ENCODE measurements at regions not wholly inside any gene's neighbourhood (a gene's known extent, or its start where the extent isn't known, plus 50 kb on each side); places are given as distances from the start of the nearest gene placed in this dataset.

GRCh38 chr12:11569716-11570115 lies 79.8 kb upstream of the ETV6 start:
- DNase-seq (ENCODE audit: insufficient read length, low spot score, missing footprints) = no peak
- no peaks in the 10 kb centered on the region for H3K9me3 ChIP-seq (ENCODE audit: low read depth, low read length)
- no peak for TF ChIP-seq CTCF (IDR thresholded peaks at IDR 0.05; ENCODE audit: extremely low read depth, low read depth, low read length)
- H3K27ac ChIP-seq (ENCODE audit: low read depth, low read length) = no peak overlapping the region
- H3K4me2 ChIP-seq (ENCODE audit: insufficient read depth, low read length) = no peak overlapping the region
- H3K79me2 ChIP-seq (ENCODE audit: insufficient read depth, low read length) = no peaks in the 10 kb centered on the region
- peaks cover 6% of the 10 kb centered on the region for H3K27me3 ChIP-seq (ENCODE audit: insufficient read depth, low read length)
- H4K20me1 ChIP-seq (ENCODE audit: insufficient read depth, low read length) = no peaks in the 10 kb centered on the region
- H3K4me1 ChIP-seq (ENCODE audit: insufficient read depth, low read length) = no peaks in the 10 kb centered on the region
- no peaks in the 10 kb centered on the region for H3K36me3 ChIP-seq (ENCODE audit: insufficient read depth, low read length)
- H2AFZ ChIP-seq (ENCODE audit: low read length) = no peak overlapping the region
- H3K4me3 ChIP-seq (ENCODE audit: insufficient read depth, low read length) = no peak overlapping the region

GRCh38 chr12:11573880-11574279 lies 75.6 kb upstream of the ETV6 start:
- Histone ChIP-seq H3K27me3 (ENCODE audit: insufficient read depth, low read length) (peaks cover 6% of the 10 kb centered on the region), H2AFZ (ENCODE audit: low read length) (no peak overlapping the region), H3K4me2 (ENCODE audit: insufficient read depth, low read length) (no peak overlapping the region), H3K9me3 (ENCODE audit: low read depth, low read length) (no peaks in the 10 kb centered on the region), H3K27ac (ENCODE audit: low read depth, low read length) (no peak overlapping the region), H4K20me1 (ENCODE audit: insufficient read depth, low read length) (no peaks in the 10 kb centered on the region), H3K4me1 (ENCODE audit: insufficient read depth, low read length) (peaks cover 7% of the 10 kb centered on the region), H3K79me2 (ENCODE audit: insufficient read depth, low read length) (no peaks in the 10 kb centered on the region), H3K36me3 (ENCODE audit: insufficient read depth, low read length) (no peaks in the 10 kb centered on the region), H3K4me3 (ENCODE audit: insufficient read depth, low read length) (no peak overlapping the region)
- DNase-seq (ENCODE audit: insufficient read length, low spot score, missing footprints) = no peak
- no peak for TF ChIP-seq CTCF (IDR thresholded peaks at IDR 0.05; ENCODE audit: extremely low read depth, low read depth, low read length)

GRCh38 chr12:11576104-11576503 lies 73.4 kb upstream of the ETV6 start:
- no peak for DNase-seq (ENCODE audit: insufficient read length, low spot score, missing footprints)
- Histone ChIP-seq H3K27ac (ENCODE audit: low read depth, low read length) (no peak overlapping the region), H3K79me2 (ENCODE audit: insufficient read depth, low read length) (no peaks in the 10 kb centered on the region), H3K9me3 (ENCODE audit: low read depth, low read length) (no peaks in the 10 kb centered on the region), H2AFZ (ENCODE audit: low read length) (no peak overlapping the region), H3K27me3 (ENCODE audit: insufficient read depth, low read length) (no peaks in the 10 kb centered on the region), H3K4me1 (ENCODE audit: insufficient read depth, low read length) (peaks cover 24% of the 10 kb centered on the region), H3K36me3 (ENCODE audit: insufficient read depth, low read length) (no peaks in the 10 kb centered on the region), H3K4me2 (ENCODE audit: insufficient read depth, low read length) (no peak overlapping the region), H3K4me3 (ENCODE audit: insufficient read depth, low read length) (no peak overlapping the region), H4K20me1 (ENCODE audit: insufficient read depth, low read length) (no peaks in the 10 kb centered on the region)
- no peak for TF ChIP-seq CTCF (IDR thresholded peaks at IDR 0.05; ENCODE audit: extremely low read depth, low read depth, low read length)

GRCh38 chr12:11577658-11578260 lies 71.7 kb upstream of the ETV6 start:
- TF ChIP-seq CTCF (IDR thresholded peaks at IDR 0.05; ENCODE audit: extremely low read depth, low read depth, low read length) = no peak
- Histone ChIP-seq H3K9me3 (ENCODE audit: low read depth, low read length) (no peaks in the 10 kb centered on the region), H3K27me3 (ENCODE audit: insufficient read depth, low read length) (no peaks in the 10 kb centered on the region), H3K4me2 (ENCODE audit: insufficient read depth, low read length) (no peak overlapping the region), H3K4me1 (ENCODE audit: insufficient read depth, low read length) (peaks cover 24% of the 10 kb centered on the region), H3K36me3 (ENCODE audit: insufficient read depth, low read length) (no peaks in the 10 kb centered on the region), H3K79me2 (ENCODE audit: insufficient read depth, low read length) (no peaks in the 10 kb centered on the region), H2AFZ (ENCODE audit: low read length) (no peak overlapping the region), H3K4me3 (ENCODE audit: insufficient read depth, low read length) (no peak overlapping the region), H3K27ac (ENCODE audit: low read depth, low read length) (no peak overlapping the region), H4K20me1 (ENCODE audit: insufficient read depth, low read length) (no peaks in the 10 kb centered on the region)
- peak; percentile 58 for DNase-seq (ENCODE audit: insufficient read length, low spot score, missing footprints)

Measured in osteoblast (primary cell).